ENCODE measurements at regions not wholly inside any gene's neighbourhood (a gene's known extent, or its start where the extent isn't known, plus 50 kb on each side); places are given as distances from the start of the nearest gene placed in this dataset.

DNA sequence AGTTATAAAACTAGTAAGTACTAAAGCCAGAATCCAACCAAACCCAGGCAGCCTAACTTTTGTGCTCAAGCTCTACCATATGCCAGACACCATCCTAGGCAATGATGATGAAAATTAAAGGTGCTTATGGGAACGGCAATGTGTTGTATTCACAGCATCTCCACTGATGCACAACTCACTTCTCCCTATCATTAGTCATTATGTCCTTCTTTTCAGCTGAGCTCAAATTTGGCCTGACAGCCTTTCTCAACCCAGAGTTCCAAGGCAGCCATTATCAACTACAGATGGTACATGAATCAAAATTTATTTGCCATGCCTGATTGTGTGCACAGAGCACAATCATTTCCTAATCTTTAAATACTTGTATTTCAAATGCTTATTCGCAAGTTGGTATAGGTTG is 121.6 kb upstream of the TNPO1 start:
- Mint-ChIP-seq H3K27me3 (peaks cover 19 to 40% (median 34%) of the 10 kb centered on the region in 5 donors), H3K36me3 (no peaks in the 10 kb centered on the region), H3K27ac (no peak overlapping the region), H3K9me3 (no peaks in the 10 kb centered on the region), H3K4me1 (no peaks in the 10 kb centered on the region), H3K4me3 (no peak overlapping the region)
- CTCF ChIA-PET = no interaction called here
- H3K36me3 ChIP-seq (ENCODE audit: control insufficient read depth in 2 of 3, insufficient read depth in 3 of 3, low read length in 3 of 3) = no peaks in the 10 kb centered on the region
- ATAC-seq (no peak), DNase-seq (no peak)
- H3K4me1 ChIP-seq (ENCODE audit: control insufficient read depth in 2 of 2, insufficient read depth in 2 of 2, low read length in 2 of 2) = no peaks in the 10 kb centered on the region
- H3K27me3 ChIP-seq (ENCODE audit: control insufficient read depth in 2 of 2, insufficient read depth in 2 of 2, low read length in 2 of 2) = no peaks in the 10 kb centered on the region
- H3K4me3 ChIP-seq (ENCODE audit: low read length) = no peak overlapping the region
- POLR2A ChIA-PET = no interaction called here
- no peaks in the 10 kb centered on the region for H3K9me3 ChIP-seq (ENCODE audit: control insufficient read depth in 2 of 3, low read length in 3 of 3)
- intact Hi-C loops (cut with micrococcal nuclease) = no loop called here
- H3K27ac ChIP-seq (ENCODE audit: low read depth, low read length) = no peak overlapping the region

DNA sequence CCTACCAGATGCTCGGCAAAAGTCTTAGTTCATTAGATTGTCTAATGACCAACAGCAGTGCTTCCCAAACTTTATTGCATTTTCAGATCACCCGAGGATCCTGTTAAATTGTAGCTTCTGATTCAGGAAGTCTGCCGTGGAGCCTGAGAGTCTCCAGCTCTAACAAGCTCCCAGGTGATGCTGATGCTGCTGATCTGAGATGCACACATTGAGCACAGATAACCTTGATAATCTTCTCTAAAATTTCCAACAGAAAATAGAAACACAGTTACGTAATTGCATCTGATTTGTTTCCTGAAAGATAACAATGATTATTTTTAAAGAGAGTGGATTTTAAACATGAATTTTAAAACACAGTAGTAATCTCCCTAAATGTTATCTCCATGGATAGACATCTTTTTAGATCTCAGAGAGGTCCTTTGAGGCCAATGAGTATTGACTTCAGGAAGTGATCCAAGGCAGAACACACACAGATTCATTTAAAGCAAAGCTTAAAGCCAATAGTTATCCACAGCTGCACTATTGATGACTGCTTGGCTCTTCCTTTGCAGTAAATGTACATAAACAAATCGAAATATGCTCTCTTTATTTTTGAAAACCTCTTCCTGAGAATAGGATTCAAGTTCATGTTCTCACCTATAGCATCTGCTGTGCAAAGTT is 122.8 kb upstream of the TNPO1 start:
- Histone ChIP-seq H3K27me3 (ENCODE audit: control insufficient read depth in 2 of 2, insufficient read depth in 2 of 2, low read length in 2 of 2) (no peaks in the 10 kb centered on the region), H3K36me3 (ENCODE audit: control insufficient read depth in 2 of 3, insufficient read depth in 3 of 3, low read length in 3 of 3) (no peaks in the 10 kb centered on the region), H3K27ac (ENCODE audit: low read depth, low read length) (no peak overlapping the region), H3K4me1 (ENCODE audit: control insufficient read depth in 2 of 2, insufficient read depth in 2 of 2, low read length in 2 of 2) (no peaks in the 10 kb centered on the region), H3K9me3 (ENCODE audit: control insufficient read depth in 2 of 3, low read length in 3 of 3) (no peaks in the 10 kb centered on the region), H3K4me3 (ENCODE audit: low read length) (no peak overlapping the region)
- DNase-seq = no peak
- peaks cover 19 to 47% (median 45%) of the 10 kb centered on the region in 5 donors for H3K27me3 Mint-ChIP-seq
- H3K27ac Mint-ChIP-seq = no peak overlapping the region
- H3K36me3 Mint-ChIP-seq = no peaks in the 10 kb centered on the region
- no peak for ATAC-seq
- H3K4me3 Mint-ChIP-seq = no peak overlapping the region
- CTCF ChIA-PET = interaction anchor here (0.6 kb wide), 1 partner anchor 10 kb away, joined by 4 read pairs; no protein-coding TSS in a partner anchor
- no peaks in the 10 kb centered on the region for H3K4me1 Mint-ChIP-seq
- POLR2A ChIA-PET = no interaction called here
- intact Hi-C loops (cut with micrococcal nuclease) = no loop called here
- H3K9me3 Mint-ChIP-seq = no peaks in the 10 kb centered on the region

DNA sequence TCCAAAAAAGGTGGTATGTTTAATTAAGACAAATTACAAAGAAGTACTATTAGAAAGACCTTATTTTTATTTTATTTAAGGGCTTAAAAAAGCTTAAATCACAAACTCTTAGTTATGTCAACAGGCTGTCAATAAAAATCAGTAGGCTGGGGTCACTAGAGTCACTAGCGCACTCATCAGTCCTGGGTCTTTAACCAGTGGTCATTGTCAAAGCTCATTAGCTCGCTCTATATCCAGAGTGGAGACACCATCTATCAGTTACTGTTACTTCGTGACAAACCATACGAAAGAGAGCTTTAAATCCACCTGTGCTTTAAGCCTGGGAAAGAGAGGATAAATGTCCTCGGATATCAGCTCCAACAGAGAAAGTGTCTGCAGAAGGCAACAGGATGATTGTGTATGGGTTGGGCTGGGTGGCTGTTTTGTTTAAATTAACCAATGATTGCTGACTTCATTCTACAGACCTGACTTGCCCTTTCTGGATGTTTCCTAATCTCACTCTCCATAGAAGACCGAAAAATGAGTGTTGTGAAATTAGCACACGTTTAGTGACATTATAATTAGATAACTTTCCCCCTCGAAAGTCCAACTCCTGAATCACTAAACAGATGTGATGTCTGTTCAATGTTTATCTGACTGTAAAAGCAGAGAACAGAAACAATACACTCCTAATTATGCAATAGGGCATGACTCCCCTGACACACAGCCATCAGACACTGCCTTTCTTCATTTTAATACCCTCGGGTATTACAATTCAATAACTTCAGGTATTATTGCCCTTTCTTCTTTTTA is 123.6 kb upstream of the TNPO1 start:
- Mint-ChIP-seq H3K4me1 (no peaks in the 10 kb centered on the region), H3K9me3 (no peaks in the 10 kb centered on the region), H3K27me3 (peaks cover 19 to 50% (median 44%) of the 10 kb centered on the region in 5 donors), H3K36me3 (no peaks in the 10 kb centered on the region), H3K4me3 (no peak overlapping the region), H3K27ac (no peak overlapping the region)
- Histone ChIP-seq H3K36me3 (ENCODE audit: control insufficient read depth in 2 of 3, insufficient read depth in 3 of 3, low read length in 3 of 3) (no peaks in the 10 kb centered on the region), H3K27ac (ENCODE audit: low read depth, low read length) (no peak overlapping the region), H3K9me3 (ENCODE audit: control insufficient read depth in 2 of 3, low read length in 3 of 3) (no peaks in the 10 kb centered on the region), H3K4me1 (ENCODE audit: control insufficient read depth in 2 of 2, insufficient read depth in 2 of 2, low read length in 2 of 2) (no peaks in the 10 kb centered on the region), H3K27me3 (ENCODE audit: control insufficient read depth in 2 of 2, insufficient read depth in 2 of 2, low read length in 2 of 2) (no peaks in the 10 kb centered on the region), H3K4me3 (ENCODE audit: low read length) (no peak overlapping the region)
- intact Hi-C loops (cut with micrococcal nuclease) = no loop called here
- ATAC-seq (no peak), DNase-seq (no peak)
- POLR2A ChIA-PET = no interaction called here
- CTCF ChIA-PET = interaction anchor here (0.5 to 0.6 kb wide), 2 partner anchors 9 to 137 kb away, joined by 3 to 4 read pairs; no protein-coding TSS in a partner anchor

DNA sequence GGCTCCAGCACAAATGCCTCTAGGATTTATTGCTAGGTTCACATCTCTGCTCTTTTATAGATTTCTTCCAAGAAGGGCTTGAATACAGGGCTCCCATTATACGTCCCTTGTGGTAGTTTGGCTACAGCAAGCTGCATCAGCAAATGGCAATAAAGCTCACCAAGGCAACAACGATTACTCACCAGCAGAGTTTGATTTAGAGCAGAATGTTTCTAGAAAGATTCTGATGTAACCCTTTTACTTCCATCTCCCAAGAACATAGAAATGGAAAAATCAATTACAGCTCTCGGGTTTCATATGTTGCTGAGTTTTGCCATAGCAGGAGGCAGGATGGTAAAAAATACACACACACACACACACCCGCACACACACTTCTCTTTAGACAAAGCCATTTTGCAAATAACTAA is 124.2 kb upstream of the TNPO1 start:
- Histone ChIP-seq H3K4me3 (ENCODE audit: low read length) (no peak overlapping the region), H3K4me1 (ENCODE audit: control insufficient read depth in 2 of 2, insufficient read depth in 2 of 2, low read length in 2 of 2) (no peaks in the 10 kb centered on the region), H3K27me3 (ENCODE audit: control insufficient read depth in 2 of 2, insufficient read depth in 2 of 2, low read length in 2 of 2) (no peaks in the 10 kb centered on the region), H3K36me3 (ENCODE audit: control insufficient read depth in 2 of 3, insufficient read depth in 3 of 3, low read length in 3 of 3) (no peaks in the 10 kb centered on the region), H3K9me3 (ENCODE audit: control insufficient read depth in 2 of 3, low read length in 3 of 3) (no peaks in the 10 kb centered on the region), H3K27ac (ENCODE audit: low read depth, low read length) (no peak overlapping the region)
- H3K27ac Mint-ChIP-seq = no peak overlapping the region
- H3K4me3 Mint-ChIP-seq = no peak overlapping the region
- no peaks in the 10 kb centered on the region for H3K36me3 Mint-ChIP-seq
- peaks cover 18 to 50% (median 41%) of the 10 kb centered on the region in 5 donors for H3K27me3 Mint-ChIP-seq
- no peaks in the 10 kb centered on the region for H3K4me1 Mint-ChIP-seq
- intact Hi-C loops (cut with micrococcal nuclease) = no loop called here
- ATAC-seq (no peak), DNase-seq (no peak)
- POLR2A ChIA-PET = no interaction called here
- CTCF ChIA-PET = no interaction called here
- no peaks in the 10 kb centered on the region for H3K9me3 Mint-ChIP-seq

DNA sequence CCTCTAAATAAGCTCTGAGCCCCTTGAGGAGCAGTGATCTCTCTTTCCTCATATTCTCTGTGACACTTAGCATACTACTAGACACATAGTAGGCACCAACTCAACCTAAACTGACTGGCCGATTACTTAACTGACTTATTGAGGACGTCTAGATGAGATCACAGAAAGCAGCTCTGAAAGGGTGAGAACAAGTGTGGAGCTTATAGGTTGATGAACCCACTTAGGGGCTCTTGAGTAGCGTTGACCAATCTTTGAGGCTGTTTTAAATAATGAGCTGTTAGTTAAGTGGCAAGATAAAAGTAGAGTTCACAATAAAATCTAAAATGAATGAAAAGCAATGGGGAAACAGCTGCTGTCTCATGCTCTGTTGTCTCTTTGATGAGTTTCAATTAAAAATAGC is 124.7 kb upstream of the TNPO1 start:
- Mint-ChIP-seq H3K27me3 (peaks cover 15 to 50% (median 41%) of the 10 kb centered on the region in 5 donors), H3K4me3 (no peak overlapping the region), H3K9me3 (no peaks in the 10 kb centered on the region), H3K4me1 (no peaks in the 10 kb centered on the region), H3K27ac (no peak overlapping the region), H3K36me3 (no peaks in the 10 kb centered on the region)
- Histone ChIP-seq H3K9me3 (ENCODE audit: control insufficient read depth in 2 of 3, low read length in 3 of 3) (no peaks in the 10 kb centered on the region), H3K4me1 (ENCODE audit: control insufficient read depth in 2 of 2, insufficient read depth in 2 of 2, low read length in 2 of 2) (no peaks in the 10 kb centered on the region), H3K4me3 (ENCODE audit: low read length) (no peak overlapping the region), H3K27ac (ENCODE audit: low read depth, low read length) (no peak overlapping the region), H3K36me3 (ENCODE audit: control insufficient read depth in 2 of 3, insufficient read depth in 3 of 3, low read length in 3 of 3) (no peaks in the 10 kb centered on the region), H3K27me3 (ENCODE audit: control insufficient read depth in 2 of 2, insufficient read depth in 2 of 2, low read length in 2 of 2) (no peaks in the 10 kb centered on the region)
- DNase-seq (no peak), ATAC-seq (no peak)
- POLR2A ChIA-PET = no interaction called here
- intact Hi-C loops (cut with micrococcal nuclease) = no loop called here
- CTCF ChIA-PET = no interaction called here

DNA sequence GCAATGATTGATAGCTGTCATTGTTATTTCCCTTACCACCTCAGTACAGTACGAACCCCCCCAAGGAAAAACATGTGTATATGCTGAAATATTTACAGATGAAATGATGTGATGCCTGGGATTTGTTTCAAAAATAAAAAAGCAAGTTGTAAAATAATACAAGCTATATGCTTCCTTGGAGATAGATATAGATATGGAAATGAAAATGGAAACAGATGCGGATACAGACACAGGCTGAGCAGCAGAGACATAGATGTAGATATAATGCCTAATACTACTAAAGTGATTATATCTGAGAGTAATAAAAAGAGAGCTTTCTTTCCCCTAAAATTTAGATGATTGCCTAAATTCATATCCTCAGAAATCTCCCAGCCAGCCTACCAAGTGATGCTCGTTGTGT is 127.5 kb upstream of the TNPO1 start:
- Histone ChIP-seq H3K4me1 (ENCODE audit: control insufficient read depth in 2 of 2, insufficient read depth in 2 of 2, low read length in 2 of 2) (no peaks in the 10 kb centered on the region), H3K36me3 (ENCODE audit: control insufficient read depth in 2 of 3, insufficient read depth in 3 of 3, low read length in 3 of 3) (no peaks in the 10 kb centered on the region), H3K4me3 (ENCODE audit: low read length) (no peak overlapping the region), H3K27me3 (ENCODE audit: control insufficient read depth in 2 of 2, insufficient read depth in 2 of 2, low read length in 2 of 2) (no peaks in the 10 kb centered on the region), H3K27ac (ENCODE audit: low read depth, low read length) (no peak overlapping the region), H3K9me3 (ENCODE audit: control insufficient read depth in 2 of 3, low read length in 3 of 3) (no peaks in the 10 kb centered on the region)
- Mint-ChIP-seq H3K4me3 (no peak overlapping the region), H3K27me3 (peaks cover 6 to 48% (median 42%) of the 10 kb centered on the region in 5 donors), H3K9me3 (no peaks in the 10 kb centered on the region), H3K4me1 (no peaks in the 10 kb centered on the region), H3K36me3 (no peaks in the 10 kb centered on the region), H3K27ac (no peak overlapping the region)
- DNase-seq (no peak), ATAC-seq (no peak)
- ChIA-PET CTCF (no interaction called here), POLR2A (no interaction called here)
- intact Hi-C loops (cut with micrococcal nuclease) = no loop called here

DNA sequence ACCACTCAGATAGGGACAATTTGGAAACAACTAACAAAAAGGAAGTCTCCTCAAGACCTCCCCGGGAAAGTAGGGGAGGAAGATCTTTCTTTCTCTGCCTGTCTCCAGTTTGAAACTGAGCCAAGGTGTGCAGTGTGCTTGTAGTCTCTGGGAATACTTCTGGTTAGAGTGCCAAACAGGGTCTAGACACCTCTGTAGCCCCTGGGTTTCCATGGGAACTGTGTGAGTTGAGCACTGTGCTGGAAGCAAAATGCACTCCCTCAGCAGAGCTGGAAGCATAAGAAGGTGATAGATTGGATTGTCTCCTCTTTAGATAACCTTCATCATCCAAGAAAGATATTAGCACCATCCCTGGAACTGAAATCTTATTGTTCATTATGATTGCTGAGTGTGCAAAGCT is 129.2 kb upstream of the TNPO1 start:
- no peak for ATAC-seq
- no peak overlapping the region for H3K27ac Mint-ChIP-seq
- no peaks in the 10 kb centered on the region for H3K27me3 ChIP-seq (ENCODE audit: control insufficient read depth in 2 of 2, insufficient read depth in 2 of 2, low read length in 2 of 2)
- H3K4me1 Mint-ChIP-seq = no peaks in the 10 kb centered on the region
- H3K4me3 ChIP-seq (ENCODE audit: low read length) = no peak overlapping the region
- POLR2A ChIA-PET = no interaction called here
- H3K9me3 Mint-ChIP-seq = peaks cover 0 to 5% (median 3%) of the 10 kb centered on the region in 11 donors
- no peak overlapping the region for H3K27ac ChIP-seq (ENCODE audit: low read depth, low read length)
- H3K36me3 ChIP-seq (ENCODE audit: control insufficient read depth in 2 of 3, insufficient read depth in 3 of 3, low read length in 3 of 3) = no peaks in the 10 kb centered on the region
- no peak for DNase-seq
- H3K36me3 Mint-ChIP-seq = peaks cover 0 to 4% (median 0%) of the 10 kb centered on the region in 5 donors
- no peaks in the 10 kb centered on the region for H3K4me1 ChIP-seq (ENCODE audit: control insufficient read depth in 2 of 2, insufficient read depth in 2 of 2, low read length in 2 of 2)
- CTCF ChIA-PET = no interaction called here
- H3K27me3 Mint-ChIP-seq = peaks cover 6 to 53% (median 43%) of the 10 kb centered on the region in 5 donors
- intact Hi-C loops (cut with micrococcal nuclease) = no loop called here
- no peak overlapping the region for H3K4me3 Mint-ChIP-seq
- no peaks in the 10 kb centered on the region for H3K9me3 ChIP-seq (ENCODE audit: control insufficient read depth in 2 of 3, low read length in 3 of 3)
